LoVo (cell line): ENCODE measurements at regions not wholly inside any gene's neighbourhood (a gene's known extent, or its start where the extent isn't known, plus 50 kb on each side); places are given as distances from the start of the nearest gene placed in this dataset.
A peak's percentile ranks its signal among the peaks of the same experiment; 100 is the strongest.
"Not testable (repeated sequence)": the region's sequence is repeated elsewhere in the genome, so short reads cannot be mapped to it uniquely, and the experiment has no call there.

Source experiments
- DNase-seq: peaks from one replicate; pipeline ENCODE4 v3.0.0-alpha.2; 2016; ENCODE audit warnings: low spot score

- no peak for DNase-seq
These were observed 606.9 kb upstream of the RBFOX1 start for GRCh38 chr16:6725634-6726331.

- DNase-seq, result not testable (repeated sequence)
These were observed 607.4 kb upstream of the RBFOX1 start for GRCh38 chr16:6725206-6725605.

GRCh38 chr16:6722786-6723185 is 609.9 kb upstream of the RBFOX1 start:
- no peak for DNase-seq

- DNase-seq, result no peak
These were observed 618.1 kb upstream of the RBFOX1 start for GRCh38 chr16:6714510-6714909.

GRCh38 chr16:6709736-6710135 is 622.9 kb upstream of the RBFOX1 start:
- DNase-seq, result no peak

- DNase-seq, result no peak
These were observed 623.9 kb upstream of the RBFOX1 start for GRCh38 chr16:6708576-6709215.

- no peak for DNase-seq
These were observed 628.2 kb upstream of the RBFOX1 start for GRCh38 chr16:6704306-6704930.

GRCh38 chr16:6701096-6701495 is 631.5 kb upstream of the RBFOX1 start:
- DNase-seq, result no peak

GRCh38 chr16:6698548-6698947 is 634.1 kb upstream of the RBFOX1 start:
- DNase-seq, result no peak

GRCh38 chr16:6695666-6696065 is 637.0 kb upstream of the RBFOX1 start:
- DNase-seq, result no peak

- DNase-seq, result no peak
These were observed 638.0 kb upstream of the RBFOX1 start for GRCh38 chr16:6694636-6695035.

- not testable (repeated sequence) for DNase-seq
These were observed 639.2 kb upstream of the RBFOX1 start for GRCh38 chr16:6693418-6693817.

- DNase-seq, result no peak
These were observed 639.8 kb upstream of the RBFOX1 start for GRCh38 chr16:6692874-6693273.

GRCh38 chr16:6690741-6691140 is 641.9 kb upstream of the RBFOX1 start:
- DNase-seq, result no peak

- DNase-seq, result no peak
These were observed 643.0 kb upstream of the RBFOX1 start for GRCh38 chr16:6689643-6690042.

GRCh38 chr16:6687593-6687992 is 645.1 kb upstream of the RBFOX1 start:
- DNase-seq, result no peak

GRCh38 chr16:6684076-6684673 is 648.5 kb upstream of the RBFOX1 start:
- peak; percentile 8 for DNase-seq

- peak; percentile 6 for DNase-seq
These were observed 650.4 kb upstream of the RBFOX1 start for GRCh38 chr16:6682142-6682811.

- no peak for DNase-seq
These were observed 654.1 kb upstream of the RBFOX1 start for GRCh38 chr16:6678586-6678985.

- no peak for DNase-seq
These were observed 658.6 kb upstream of the RBFOX1 start for GRCh38 chr16:6674071-6674470.

GRCh38 chr16:6672507-6672906 is 660.1 kb upstream of the RBFOX1 start:
- no peak for DNase-seq

- DNase-seq, result no peak
These were observed 665.3 kb upstream of the RBFOX1 start for GRCh38 chr16:6667393-6667792.
